Liver (tissue), 3 donors: ENCODE measurements at regions not wholly inside any gene's neighbourhood (a gene's known extent, or its start where the extent isn't known, plus 50 kb on each side); places are given as distances from the start of the nearest gene placed in this dataset.

Source experiments
- CTCF ChIP-seq: fragments of 150-350 bp; IDR thresholded peaks from 2 replicates; pipeline ENCODE4 v1.5.1; 2017; ENCODE audit warnings: improper control_type of control experiment, low read depth, low read length; ENCODE audit not compliant: missing input control
- EGR1 ChIP-seq, 2 donors: IDR thresholded peaks; 2 replicates each; pipeline ENCODE4 v1.6.1; 2016 to 2018; ENCODE audit warnings: antibody characterized with exemption in 2 of 2, low read depth in 2 of 2
- MAX ChIP-seq: IDR thresholded peaks from 2 replicates; pipeline ENCODE4 v1.6.1; 2016; ENCODE audit warnings: antibody characterized with exemption
- RAD21 ChIP-seq, 2 donors: IDR thresholded peaks; 2 replicates each; pipeline ENCODE4 v1.6.1; 2016; ENCODE audit warnings: antibody characterized with exemption in 2 of 2, mild to moderate bottlenecking in 2 of 2
- donor health status: healthy.
- donor health status: healthy.

GRCh38 chr14:58904776-58905175, 267.0 kb downstream of the DACT1 start:
- TF ChIP-seq CTCF (no peak), EGR1 (IDR thresholded peaks at IDR 0.05; ENCODE audit: low read depth in 2 of 2) (no peak), MAX (no peak), RAD21 (IDR thresholded peaks at IDR 0.05) (no peak)
